Parathyroid adenoma (tissue), 2 donors: ENCODE measurements at regions not wholly inside any gene's neighbourhood (a gene's known extent, or its start where the extent isn't known, plus 50 kb on each side); places are given as distances from the start of the nearest gene placed in this dataset.

Experiments used
- H2AFZ ChIP-seq: fragments of 300-600 bp; sonication (generic); one replicate; pipeline ENCODE4 v1.7.0; 2017; ENCODE audit warnings: antibody characterized with exemption, mild to moderate bottlenecking
- H3K27ac ChIP-seq: fragments of 300-600 bp; sonication (generic); one replicate; pipeline ENCODE4 v1.7.0; 2017
- H3K27me3 ChIP-seq: fragments of 300-600 bp; sonication (generic); one replicate; pipeline ENCODE4 v1.7.0; 2017; ENCODE audit warnings: low read length; ENCODE audit not compliant: control insufficient read depth, insufficient read depth
- H3K36me3 ChIP-seq: fragments of 300-600 bp; sonication (generic); one replicate; pipeline ENCODE4 v1.7.0; 2017; ENCODE audit warnings: low read length; ENCODE audit not compliant: control insufficient read depth, insufficient read depth
- H3K4me1 ChIP-seq: fragments of 300-600 bp; sonication (generic); one replicate; pipeline ENCODE4 v1.7.0; 2017; ENCODE audit warnings: control low read depth
- H3K4me2 ChIP-seq: fragments of 300-600 bp; sonication (generic); one replicate; pipeline ENCODE4 v1.7.0; 2017; ENCODE audit warnings: low read length
- H3K4me3 ChIP-seq: fragments of 300-600 bp; sonication (generic); one replicate; pipeline ENCODE4 v1.7.0; 2017; ENCODE audit warnings: low read depth, low read length
- H3K79me2 ChIP-seq: fragments of 300-600 bp; sonication (generic); one replicate; pipeline ENCODE4 v1.7.0; 2017; ENCODE audit warnings: control low read depth
- H3K9ac ChIP-seq: fragments of 300-600 bp; sonication (generic); one replicate; pipeline ENCODE4 v1.7.0; 2017; ENCODE audit warnings: mild to moderate bottlenecking
- H3K9me3 ChIP-seq: fragments of 300-600 bp; sonication (generic); one replicate; pipeline ENCODE4 v1.7.0; 2017; ENCODE audit warnings: low read length; ENCODE audit not compliant: control insufficient read depth
- CTCF ChIP-seq: fragments of 300-600 bp; sonication (generic); IDR thresholded peaks from one replicate; pipeline ENCODE4 v1.7.0; 2017; ENCODE audit warnings: antibody characterized with exemption, mild to moderate bottlenecking
- donor health status: primary hyperparathyroidism.

GRCh38 chr2:45127321-45127720, 118.1 kb upstream of the SIX2 start:
- no peak for TF ChIP-seq CTCF
- H2AFZ ChIP-seq, result no peak overlapping the region
- no peak overlapping the region for H3K9ac ChIP-seq
- H3K36me3 ChIP-seq, result no peaks in the 10 kb centered on the region
- H3K27ac ChIP-seq, result no peak overlapping the region
- H3K4me3 ChIP-seq, result no peak overlapping the region
- H3K4me1 ChIP-seq, result no peaks in the 10 kb centered on the region
- no peaks in the 10 kb centered on the region for H3K79me2 ChIP-seq
- H3K9me3 ChIP-seq, result no peaks in the 10 kb centered on the region
- no peaks in the 10 kb centered on the region for H3K27me3 ChIP-seq
- no peak overlapping the region for H3K4me2 ChIP-seq

- H3K4me1 ChIP-seq, result no peaks in the 10 kb centered on the region
- no peak overlapping the region for H3K9ac ChIP-seq
- no peaks in the 10 kb centered on the region for H3K27me3 ChIP-seq
- H3K27ac ChIP-seq, result no peak overlapping the region
- H3K4me3 ChIP-seq, result no peak overlapping the region
- H3K9me3 ChIP-seq, result no peaks in the 10 kb centered on the region
- H3K36me3 ChIP-seq, result no peaks in the 10 kb centered on the region
- H2AFZ ChIP-seq, result no peak overlapping the region
- no peaks in the 10 kb centered on the region for H3K79me2 ChIP-seq
- no peak overlapping the region for H3K4me2 ChIP-seq
- no peak for TF ChIP-seq CTCF
Observed at GRCh38 chr2:45125232-45125631, 116.0 kb upstream of the SIX2 start.

- H3K4me1 ChIP-seq, result no peaks in the 10 kb centered on the region
- H3K79me2 ChIP-seq, result no peaks in the 10 kb centered on the region
- no peak overlapping the region for H3K4me3 ChIP-seq
- no peak overlapping the region for H3K27ac ChIP-seq
- H3K9ac ChIP-seq, result no peak overlapping the region
- H2AFZ ChIP-seq, result no peak overlapping the region
- no peaks in the 10 kb centered on the region for H3K9me3 ChIP-seq
- H3K36me3 ChIP-seq, result no peaks in the 10 kb centered on the region
- TF ChIP-seq CTCF, result no peak
- H3K4me2 ChIP-seq, result no peak overlapping the region
- H3K27me3 ChIP-seq, result no peaks in the 10 kb centered on the region
Observed at GRCh38 chr2:45124456-45124855, 115.2 kb upstream of the SIX2 start.

- Histone ChIP-seq H2AFZ (no peak overlapping the region), H3K79me2 (no peaks in the 10 kb centered on the region), H3K27ac (no peak overlapping the region), H3K4me3 (no peak overlapping the region), H3K9me3 (no peaks in the 10 kb centered on the region), H3K4me1 (no peaks in the 10 kb centered on the region), H3K4me2 (no peak overlapping the region), H3K27me3 (no peaks in the 10 kb centered on the region), H3K36me3 (no peaks in the 10 kb centered on the region), H3K9ac (no peak overlapping the region)
- no peak for TF ChIP-seq CTCF
Observed at GRCh38 chr2:45123521-45124191, 114.4 kb upstream of the SIX2 start.

- Histone ChIP-seq H3K9ac (no peak overlapping the region), H3K4me3 (no peak overlapping the region), H3K9me3 (no peaks in the 10 kb centered on the region), H2AFZ (no peak overlapping the region), H3K79me2 (no peaks in the 10 kb centered on the region), H3K4me2 (no peak overlapping the region), H3K4me1 (no peaks in the 10 kb centered on the region), H3K27me3 (no peaks in the 10 kb centered on the region), H3K27ac (no peak overlapping the region), H3K36me3 (no peaks in the 10 kb centered on the region)
- TF ChIP-seq CTCF, result no peak
Observed at GRCh38 chr2:45123065-45123464, 113.8 kb upstream of the SIX2 start.
